ENCODE measurements at regions not wholly inside any gene's neighbourhood (a gene's known extent, or its start where the extent isn't known, plus 50 kb on each side); places are given as distances from the start of the nearest gene placed in this dataset.
"Not testable (repeated sequence)": the region's sequence is repeated elsewhere in the genome, so short reads cannot be mapped to it uniquely, and the experiment has no call there.

GRCh38 chr2:16466133-16466820 lies 199.4 kb downstream of the CYRIA start:
- DNase-seq (ENCODE audit: low read depth, low spot score), result no peak

DNA sequence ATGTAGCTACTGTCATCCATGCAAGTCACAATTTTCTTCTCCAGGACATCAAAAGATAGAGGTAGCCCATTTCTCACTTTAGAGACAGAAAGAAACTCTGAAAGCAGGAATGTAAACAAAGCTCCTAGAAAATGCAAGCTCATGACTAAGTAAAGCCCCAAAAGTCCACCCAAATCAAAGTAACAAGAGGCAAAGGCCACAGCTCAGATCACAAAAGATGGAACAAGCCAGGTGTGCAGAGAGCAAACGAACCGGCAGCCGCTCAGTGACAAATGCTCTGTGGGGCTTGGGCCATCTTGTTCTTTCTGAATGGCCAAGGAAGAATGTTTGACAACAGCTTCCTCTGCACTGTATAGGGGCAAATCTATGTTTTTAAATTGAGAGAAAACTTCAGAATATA lies 201.0 kb downstream of the CYRIA start:
- no peak for DNase-seq (ENCODE audit: low read depth, low spot score)

DNA sequence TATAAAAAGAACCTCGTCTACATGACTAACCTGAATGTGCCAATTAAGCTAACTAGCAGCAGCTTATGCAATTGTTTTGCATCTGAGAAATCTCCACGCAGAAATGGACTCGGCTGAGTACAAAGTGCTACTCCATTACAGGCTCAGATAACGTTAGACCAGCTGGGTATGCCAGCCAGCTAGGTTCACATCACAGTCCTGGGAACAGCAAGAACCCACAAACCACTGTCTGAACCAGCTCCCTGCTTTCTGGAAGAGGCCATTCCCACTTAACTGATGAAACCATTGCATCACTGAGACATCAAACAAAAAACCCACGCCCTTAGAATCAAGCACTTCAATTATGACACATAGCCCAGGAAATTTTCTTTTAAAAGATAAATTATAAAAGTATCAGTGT lies 202.7 kb downstream of the CYRIA start:
- DNase-seq (ENCODE audit: low read depth, low spot score), result no peak

DNA sequence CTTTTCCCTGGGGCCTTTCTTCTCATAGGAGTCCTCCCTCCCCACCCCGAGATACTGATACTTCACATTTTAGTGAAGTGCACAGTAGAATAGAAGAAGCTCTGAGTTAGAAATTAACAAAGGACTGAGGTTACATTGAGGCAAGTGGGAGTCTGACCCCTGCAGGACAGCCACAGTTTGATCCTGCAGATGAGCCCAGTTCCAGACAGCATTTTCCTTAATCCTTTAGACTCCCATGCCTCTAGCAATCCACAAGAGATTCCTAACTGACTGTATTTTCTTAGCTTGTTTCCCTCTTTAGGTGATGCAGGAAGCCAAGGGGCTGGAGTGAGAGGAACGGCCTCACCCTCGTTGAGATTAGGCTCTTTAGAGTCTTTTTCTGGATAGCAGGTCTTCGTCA lies 204.0 kb downstream of the CYRIA start:
- DNase-seq (ENCODE audit: low read depth, low spot score), result peak; percentile 41

GRCh38 chr2:16459606-16460005 lies 206.0 kb downstream of the CYRIA start:
- peak; percentile 23 for DNase-seq (ENCODE audit: low read depth, low spot score)

DNA sequence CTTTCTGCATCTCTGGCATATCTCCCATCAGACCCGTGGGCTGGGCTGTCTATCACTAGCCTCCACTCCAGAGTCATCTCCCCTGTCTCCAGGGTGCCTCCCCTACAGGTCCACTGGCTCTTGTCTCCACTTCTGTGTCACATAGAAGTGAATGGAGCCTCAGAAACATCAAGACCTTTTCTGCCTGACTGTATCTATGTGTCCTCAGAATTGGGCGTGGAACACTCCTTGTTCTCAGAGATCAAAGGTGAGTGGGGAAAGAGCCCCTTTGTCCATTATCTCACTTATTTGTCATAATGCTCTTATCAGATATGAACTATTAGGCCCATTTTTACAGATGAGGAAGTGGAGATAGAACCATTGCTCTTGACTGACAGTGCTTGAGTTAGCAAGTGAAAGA lies 211.0 kb downstream of the CYRIA start:
- DNase-seq (ENCODE audit: low read depth, low spot score), result no peak

GRCh38 chr2:16452123-16452522 lies 213.5 kb downstream of the CYRIA start:
- no peak for DNase-seq (ENCODE audit: low read depth, low spot score)

DNA sequence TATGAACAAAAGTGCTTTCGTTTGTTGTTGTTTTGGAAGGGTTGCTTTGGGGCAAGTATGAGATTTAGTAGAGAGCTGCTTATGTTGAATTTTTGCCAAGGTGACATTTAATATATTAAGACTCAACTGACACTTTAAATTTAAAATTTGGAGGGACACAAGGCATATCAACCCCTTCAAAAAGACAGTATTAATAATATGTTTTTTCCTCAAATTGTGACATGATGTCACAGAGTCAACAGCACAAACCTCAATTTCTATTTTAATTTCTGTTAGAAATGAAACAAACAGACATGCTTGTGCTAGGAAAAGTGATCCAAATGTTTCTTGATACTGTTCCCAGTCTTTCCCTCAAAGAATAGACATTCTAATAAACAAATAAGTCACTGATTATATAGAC lies 218.9 kb downstream of the CYRIA start:
- DNase-seq (ENCODE audit: low read depth, low spot score), result no peak

GRCh38 chr2:16442971-16443370 lies 222.7 kb downstream of the CYRIA start:
- DNase-seq (ENCODE audit: low read depth, low spot score), result no peak

DNA sequence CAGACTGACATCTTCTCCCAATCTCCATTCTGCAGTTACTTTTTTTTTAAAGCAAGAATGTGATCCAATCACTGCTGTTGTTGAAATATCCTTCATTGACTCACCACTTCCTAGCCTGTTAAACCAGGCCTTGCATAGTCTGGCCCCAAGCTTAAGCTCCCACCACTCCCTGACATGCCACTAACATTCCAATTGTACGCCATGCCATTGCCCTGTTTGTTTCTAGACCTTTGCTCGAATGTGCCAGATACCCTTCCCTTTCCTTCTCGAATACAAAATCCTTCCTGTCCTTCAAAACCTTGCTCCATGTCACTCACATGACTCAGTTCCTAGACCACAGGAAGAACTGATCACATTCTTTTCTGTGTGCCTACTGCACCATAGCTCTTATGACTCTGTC lies 224.2 kb downstream of the CYRIA start:
- peak; percentile 62 for DNase-seq (ENCODE audit: low read depth, low spot score)

GRCh38 chr2:16440898-16441297 lies 224.7 kb downstream of the CYRIA start:
- no peak for DNase-seq (ENCODE audit: low read depth, low spot score)

DNA sequence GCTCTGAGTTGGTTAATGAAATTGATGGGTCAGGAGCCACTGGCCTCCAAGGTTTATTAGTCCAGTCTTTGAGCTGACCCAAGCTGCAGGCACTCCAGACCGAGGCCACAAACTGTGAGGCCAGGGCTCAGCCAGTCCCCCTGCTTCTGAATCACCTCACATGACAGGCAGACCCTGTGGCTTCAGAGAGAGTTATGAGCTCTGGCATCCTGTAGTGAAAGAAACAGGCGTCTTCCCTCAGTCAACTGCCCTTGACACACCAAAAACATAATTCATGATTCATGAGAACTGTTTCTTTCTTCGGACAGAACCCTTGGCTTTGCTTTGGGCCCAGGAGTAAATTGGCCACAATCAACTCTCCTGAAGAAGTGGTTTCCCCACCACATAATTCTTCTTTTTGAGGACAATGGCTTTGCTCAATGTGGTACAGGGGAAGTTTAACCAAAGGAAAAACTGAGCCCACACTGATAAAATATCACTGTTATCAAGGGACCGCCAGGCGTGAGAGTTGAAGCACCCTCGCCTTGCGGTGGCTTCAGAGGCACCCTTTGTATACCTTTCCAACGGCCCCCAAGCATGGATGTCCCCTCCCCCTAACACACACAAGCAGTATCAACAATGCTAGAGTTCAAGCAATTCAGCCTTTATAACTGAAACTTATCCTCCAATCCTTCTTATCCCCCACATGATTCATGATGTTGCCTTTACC lies 226.9 kb downstream of the CYRIA start:
- DNase-seq (ENCODE audit: low read depth, low spot score), result peak; percentile 20

DNA sequence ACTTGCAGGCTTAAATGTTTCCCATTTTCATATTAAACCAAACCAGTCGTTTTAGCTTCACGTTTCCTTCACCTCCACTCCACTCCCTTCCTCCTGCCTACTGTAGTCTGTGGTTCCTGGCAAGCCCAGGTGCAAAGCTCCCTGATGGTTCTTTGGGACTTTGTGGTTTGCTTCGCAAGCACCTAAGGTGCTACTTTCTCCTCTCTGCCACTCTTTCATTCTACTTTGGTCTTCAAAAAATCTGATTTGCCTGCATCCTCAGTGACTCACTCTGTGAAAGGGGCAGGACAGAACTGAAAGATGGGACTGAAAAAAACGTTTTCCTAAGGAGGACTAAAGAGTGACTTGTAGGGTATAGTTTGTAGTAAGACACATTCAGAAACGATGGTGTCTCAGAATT lies 228.4 kb downstream of the CYRIA start:
- DNase-seq (ENCODE audit: low read depth, low spot score), result no peak

- no peak for DNase-seq (ENCODE audit: low read depth, low spot score)
These were observed 231.2 kb downstream of the CYRIA start for GRCh38 chr2:16434393-16434792.

GRCh38 chr2:16430846-16431245 lies 234.8 kb downstream of the CYRIA start:
- no peak for DNase-seq (ENCODE audit: low read depth, low spot score)

- peak; percentile 49 for DNase-seq (ENCODE audit: low read depth, low spot score)
These were observed 236.0 kb downstream of the CYRIA start for GRCh38 chr2:16429431-16430145.

DNA sequence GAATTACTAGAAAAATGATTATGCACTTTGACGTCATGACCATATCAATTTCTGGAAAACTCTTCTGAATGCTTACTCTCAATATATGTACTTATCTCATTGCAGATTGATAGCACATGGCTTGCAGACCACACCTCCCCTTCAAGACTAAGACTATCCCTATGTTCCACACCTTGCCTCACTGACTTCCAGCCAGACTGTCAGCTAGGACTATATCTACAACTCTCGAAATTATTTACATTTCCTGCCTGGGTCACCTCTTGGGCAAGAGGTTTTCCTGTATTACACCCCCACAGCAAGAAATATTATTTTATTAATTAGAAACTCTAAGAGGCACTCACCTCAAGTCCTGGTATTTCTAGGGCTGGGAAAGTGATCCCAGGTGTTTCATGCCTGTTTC lies 236.6 kb downstream of the CYRIA start:
- no peak for DNase-seq (ENCODE audit: low read depth, low spot score)

DNA sequence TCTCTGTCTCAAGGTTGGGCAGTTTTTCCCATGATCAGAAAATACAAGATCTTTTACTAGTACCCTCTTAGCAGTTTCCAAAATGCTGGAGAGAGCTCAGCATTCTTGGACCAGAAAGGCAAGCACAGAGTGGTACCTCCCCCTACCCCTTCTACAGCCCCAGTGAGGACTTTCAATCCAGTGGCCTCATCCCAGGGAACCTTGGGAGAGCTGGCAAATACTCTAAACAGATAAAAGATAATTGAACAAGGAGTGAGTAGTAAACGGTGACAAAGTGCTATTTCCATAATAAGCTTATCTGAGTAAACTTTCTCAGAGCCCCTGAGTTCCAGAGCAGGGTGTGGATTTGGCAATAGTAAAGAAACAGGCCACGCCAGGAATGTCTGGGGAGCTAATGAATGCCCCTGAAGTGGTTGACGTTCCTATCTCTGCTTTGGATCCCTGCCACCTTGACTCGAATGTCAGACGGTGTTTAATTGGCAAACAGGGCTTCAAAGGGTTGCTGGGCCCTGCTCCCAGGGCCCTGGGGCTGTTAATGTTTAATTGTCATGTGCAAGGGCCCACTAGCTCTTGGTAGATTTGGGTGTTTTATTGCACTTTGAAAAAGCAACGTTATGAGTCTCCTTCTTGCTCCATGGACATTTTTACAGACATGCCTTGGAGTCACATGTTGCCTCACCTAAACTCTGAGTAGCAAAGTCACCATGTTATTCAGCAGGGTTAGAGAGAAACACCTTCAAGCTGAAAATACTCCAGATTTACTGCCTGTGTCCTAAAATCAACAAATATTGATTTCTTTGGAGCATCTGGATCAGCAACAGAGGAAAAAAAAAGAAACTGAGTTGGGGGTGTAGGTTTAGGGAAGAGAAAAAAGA lies 239.9 kb downstream of the CYRIA start:
- DNase-seq (ENCODE audit: low read depth, low spot score), result peak; percentile 85

DNA sequence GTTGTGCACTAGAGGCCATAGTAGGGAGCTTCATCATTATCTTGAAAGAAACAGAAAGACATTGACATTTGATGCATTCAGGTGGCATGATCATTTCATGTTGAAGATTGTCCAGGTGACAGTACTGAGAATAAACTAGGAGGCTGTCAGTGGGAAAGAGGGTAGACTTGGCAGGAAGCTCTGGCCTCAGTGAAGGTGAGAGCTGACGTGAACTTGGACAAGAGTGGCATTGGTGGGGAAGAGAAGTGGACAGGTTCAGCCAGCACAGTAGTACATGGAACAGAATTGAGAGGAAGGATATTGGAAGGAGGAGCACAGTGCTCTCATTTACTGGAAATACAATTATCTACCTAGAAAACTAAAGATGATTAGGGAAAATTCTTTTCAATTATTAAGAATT lies 245.2 kb downstream of the CYRIA start:
- no peak for DNase-seq (ENCODE audit: low read depth, low spot score)

DNA sequence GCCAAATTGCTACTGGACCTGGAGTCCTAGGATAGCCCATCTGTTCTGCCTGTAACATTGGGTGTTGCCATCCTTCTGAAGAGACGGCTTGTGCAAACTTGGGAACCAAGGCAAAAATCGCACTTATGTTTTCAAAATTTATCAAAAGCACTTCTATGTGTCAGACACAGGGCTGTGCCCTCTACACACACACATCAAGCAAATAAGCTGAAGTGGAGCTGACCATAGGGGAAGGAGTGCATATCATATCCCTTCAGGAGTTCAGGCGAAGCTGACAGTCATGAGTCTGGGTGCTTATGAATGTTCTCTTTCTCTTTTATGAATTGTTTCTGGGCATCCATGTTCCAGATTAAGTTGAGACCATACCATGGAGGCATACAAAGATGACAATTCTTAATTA lies 247.9 kb downstream of the CYRIA start:
- DNase-seq (ENCODE audit: low read depth, low spot score), result no peak

DNA sequence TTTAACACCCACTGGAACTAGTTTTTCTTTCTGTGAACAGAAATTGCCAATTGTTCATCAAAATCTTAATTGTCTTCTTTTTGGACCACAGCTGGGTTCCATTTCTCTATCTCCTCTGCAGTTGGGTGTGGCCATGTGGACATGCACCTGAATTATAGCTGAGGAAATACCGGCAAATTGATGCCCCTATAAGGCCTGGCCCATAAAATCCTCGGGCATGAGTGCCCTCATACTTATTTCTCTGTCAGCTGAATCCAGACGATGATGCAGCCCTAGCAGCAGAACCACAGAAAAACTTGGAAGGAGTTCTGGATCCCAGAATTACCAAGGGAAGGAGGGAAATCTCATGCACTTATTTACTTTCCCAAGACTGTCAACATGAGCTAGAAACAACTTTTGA lies 249.0 kb downstream of the CYRIA start:
- no peak for DNase-seq (ENCODE audit: low read depth, low spot score)

GRCh38 chr2:16415861-16416260 lies 249.8 kb downstream of the CYRIA start:
- DNase-seq (ENCODE audit: low read depth, low spot score), result not testable (repeated sequence)

All from ELF-1 (cell line).